DLD1 (cell line): ENCODE measurements at regions not wholly inside any gene's neighbourhood (a gene's known extent, or its start where the extent isn't known, plus 50 kb on each side); places are given as distances from the start of the nearest gene placed in this dataset.

Experiments used
- in situ Hi-C: cut with HindIII; loops from 2 replicates; pipeline ENCODE4 v1.10.0; 2017; ENCODE audit warnings: low sequenced_read_pairs

- in situ Hi-C loops, result no loop called here
Observed at GRCh38 chr16:87068762-87069150, 248.4 kb downstream of the C16orf95 start.

GRCh38 chr16:87070657-87071056 lies 246.5 kb downstream of the C16orf95 start:
- in situ Hi-C loops, result no loop called here

GRCh38 chr16:87072101-87072500 lies 245.1 kb downstream of the C16orf95 start:
- in situ Hi-C loops, result no loop called here

- in situ Hi-C loops, result no loop called here
Observed at GRCh38 chr16:87074641-87075318, 242.4 kb downstream of the C16orf95 start.

GRCh38 chr16:87075319-87075860 lies 241.8 kb downstream of the C16orf95 start:
- in situ Hi-C loops, result no loop called here

DNA sequence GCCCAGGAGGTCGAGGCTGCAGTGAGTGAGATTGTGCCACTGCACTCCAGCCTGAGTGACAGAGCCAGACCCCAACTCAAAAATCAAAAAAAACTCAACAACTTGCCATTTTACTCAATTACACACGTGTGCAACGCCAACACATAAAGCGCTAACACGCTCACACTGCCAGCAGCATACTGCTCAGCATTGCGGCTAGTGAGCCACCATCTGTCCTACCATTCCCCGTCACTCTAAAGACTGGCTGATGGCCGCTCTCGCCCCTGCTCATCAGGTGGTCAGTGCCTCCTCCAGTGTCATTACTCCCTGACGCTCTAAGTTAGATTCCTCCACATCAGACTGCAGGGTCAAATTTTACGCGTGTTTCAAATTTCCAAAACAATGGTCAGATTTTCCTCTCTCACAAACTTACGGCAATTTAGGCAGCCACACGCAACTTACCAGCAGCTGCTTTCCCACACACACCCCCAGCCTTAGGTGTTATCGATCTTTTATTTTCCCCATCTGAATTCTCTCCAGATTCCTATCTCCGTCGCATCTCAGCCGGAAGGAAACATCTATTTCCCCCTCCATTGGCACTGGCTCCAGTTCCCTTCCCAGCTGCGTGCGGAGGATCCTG lies 240.8 kb downstream of the C16orf95 start:
- in situ Hi-C loops, result no loop called here

GRCh38 chr16:87076950-87077749 lies 240.0 kb downstream of the C16orf95 start:
- in situ Hi-C loops, result no loop called here

DNA sequence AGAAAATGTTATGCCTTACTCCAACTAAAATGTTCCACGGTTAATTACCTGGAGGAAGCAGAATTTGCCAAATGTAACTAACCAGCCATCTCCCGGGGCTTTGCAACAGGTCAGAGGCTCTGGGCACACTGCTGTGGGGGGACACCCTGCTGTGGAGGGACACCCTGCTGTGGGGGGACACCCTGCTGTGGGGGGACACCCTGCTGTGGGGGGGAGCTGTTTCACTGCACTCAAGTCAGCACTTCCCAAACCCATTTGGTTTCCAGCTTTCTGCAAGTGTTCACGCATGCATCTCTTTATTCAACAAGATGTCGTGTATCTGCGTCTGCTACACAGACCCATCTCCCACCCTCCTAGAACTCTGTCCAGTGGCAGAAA lies 239.5 kb downstream of the C16orf95 start:
- in situ Hi-C loops, result no loop called here

GRCh38 chr16:87080571-87081167 lies 236.5 kb downstream of the C16orf95 start:
- in situ Hi-C loops, result no loop called here

DNA sequence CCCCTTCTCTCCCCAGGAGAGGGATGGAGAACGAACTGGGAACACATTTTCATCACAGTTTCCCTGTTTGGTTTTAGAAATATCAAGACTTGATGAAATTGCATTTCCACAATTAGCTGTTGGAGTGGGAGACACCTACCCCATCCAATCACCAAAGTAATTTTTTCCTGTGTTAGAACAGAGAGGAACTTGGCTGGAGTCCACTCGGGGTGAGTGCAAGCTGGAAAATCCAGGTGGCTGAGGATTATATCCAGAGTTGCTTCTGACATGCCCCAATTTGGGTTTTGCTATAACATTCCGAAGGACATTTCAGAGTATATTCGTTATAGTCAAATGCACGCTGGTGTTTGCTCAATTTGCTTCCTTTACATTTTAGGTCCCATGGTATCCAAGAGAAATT lies 231.8 kb downstream of the C16orf95 start:
- in situ Hi-C loops, result no loop called here

DNA sequence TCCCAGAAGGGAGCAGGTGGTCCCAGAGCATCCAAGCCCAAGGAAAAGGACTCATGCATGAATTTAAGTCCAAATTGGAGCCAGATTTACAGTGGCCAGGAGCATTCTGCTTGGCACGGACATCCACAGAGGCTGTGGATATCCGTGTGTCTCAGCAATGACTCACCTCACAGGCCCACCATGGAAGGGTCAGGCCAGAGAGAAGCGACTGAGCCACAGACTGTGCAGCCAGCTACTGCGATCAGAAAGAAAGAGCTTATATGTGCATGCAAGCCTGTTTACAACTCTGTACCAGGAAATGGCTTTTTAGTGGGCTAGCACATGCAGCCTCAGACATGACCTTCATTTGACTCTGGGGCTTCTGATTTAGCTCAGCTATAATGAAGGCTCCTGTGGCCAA lies 231.0 kb downstream of the C16orf95 start:
- in situ Hi-C loops, result no loop called here

GRCh38 chr16:87086575-87086974 lies 230.6 kb downstream of the C16orf95 start:
- in situ Hi-C loops, result no loop called here

DNA sequence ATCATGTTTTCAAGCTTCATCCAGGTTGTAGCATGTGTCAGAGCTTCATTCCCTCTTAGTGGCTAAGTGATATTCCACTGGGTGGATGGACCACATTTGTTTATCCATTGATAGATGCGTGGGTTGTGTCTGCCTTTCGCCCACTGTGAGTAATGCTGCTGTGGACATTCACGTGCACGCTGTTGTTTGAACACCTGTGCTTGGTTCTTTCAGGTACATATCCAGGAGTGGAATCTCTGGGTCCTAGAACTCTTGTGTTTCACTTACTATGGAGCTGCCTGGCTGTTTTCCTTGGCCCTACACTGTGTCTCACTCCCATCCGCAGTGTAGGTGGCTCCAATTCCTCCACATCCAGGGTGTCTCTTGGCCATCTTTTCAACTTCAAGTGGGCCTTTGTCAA lies 224.2 kb downstream of the C16orf95 start:
- in situ Hi-C loops, result no loop called here

- in situ Hi-C loops, result no loop called here
Observed at GRCh38 chr16:87093804-87094555, 223.2 kb downstream of the C16orf95 start.

- in situ Hi-C loops, result no loop called here
Observed at GRCh38 chr16:87094556-87094865, 222.7 kb downstream of the C16orf95 start.

- in situ Hi-C loops, result no loop called here
Observed at GRCh38 chr16:87095271-87095670, 221.9 kb downstream of the C16orf95 start.

- in situ Hi-C loops, result no loop called here
Observed at GRCh38 chr16:87096746-87097333, 220.4 kb downstream of the C16orf95 start.

GRCh38 chr16:87098361-87098760 lies 218.8 kb downstream of the C16orf95 start:
- in situ Hi-C loops, result no loop called here

GRCh38 chr16:87098976-87099720 lies 218.0 kb downstream of the C16orf95 start:
- in situ Hi-C loops, result no loop called here
